GM19043 (cell line): ENCODE measurements at regions not wholly inside any gene's neighbourhood (a gene's known extent, or its start where the extent isn't known, plus 50 kb on each side); places are given as distances from the start of the nearest gene placed in this dataset.
"Not testable (repeated sequence)": the region's sequence is repeated elsewhere in the genome, so short reads cannot be mapped to it uniquely, and the experiment has no call there.

Experiments
- ATAC-seq: cut with Tn5 transposase; IDR thresholded peaks from one replicate; pipeline ENCODE4 v1.9.1; 2021; ENCODE audit warnings: low read depth; ENCODE audit not compliant: unreplicated experiment

- no peak for ATAC-seq
Observed at GRCh38 chr16:77057161-77057774, 133.7 kb upstream of the MON1B start.

- no peak for ATAC-seq
Observed at GRCh38 chr16:77059446-77059845, 131.5 kb upstream of the MON1B start.

DNA sequence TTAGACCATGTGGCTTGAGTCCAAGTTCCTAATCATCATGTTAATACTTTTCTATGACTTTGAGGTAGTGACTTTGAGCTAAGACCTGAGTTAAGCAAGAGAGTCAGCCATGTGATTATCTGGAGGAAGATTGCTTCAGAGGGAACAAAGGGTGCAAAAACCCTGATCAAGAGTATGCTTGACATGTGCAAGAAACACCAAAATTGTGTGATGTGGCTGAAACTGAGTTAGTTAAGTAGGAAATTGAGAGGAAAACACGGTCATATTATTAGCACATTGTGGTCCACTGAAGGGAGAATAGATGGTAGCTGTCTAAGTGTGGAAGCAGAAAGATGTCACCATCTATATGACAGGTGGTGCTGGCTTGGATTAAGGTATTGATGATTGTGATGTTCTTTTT lies 130.4 kb upstream of the MON1B start:
- no peak for ATAC-seq

DNA sequence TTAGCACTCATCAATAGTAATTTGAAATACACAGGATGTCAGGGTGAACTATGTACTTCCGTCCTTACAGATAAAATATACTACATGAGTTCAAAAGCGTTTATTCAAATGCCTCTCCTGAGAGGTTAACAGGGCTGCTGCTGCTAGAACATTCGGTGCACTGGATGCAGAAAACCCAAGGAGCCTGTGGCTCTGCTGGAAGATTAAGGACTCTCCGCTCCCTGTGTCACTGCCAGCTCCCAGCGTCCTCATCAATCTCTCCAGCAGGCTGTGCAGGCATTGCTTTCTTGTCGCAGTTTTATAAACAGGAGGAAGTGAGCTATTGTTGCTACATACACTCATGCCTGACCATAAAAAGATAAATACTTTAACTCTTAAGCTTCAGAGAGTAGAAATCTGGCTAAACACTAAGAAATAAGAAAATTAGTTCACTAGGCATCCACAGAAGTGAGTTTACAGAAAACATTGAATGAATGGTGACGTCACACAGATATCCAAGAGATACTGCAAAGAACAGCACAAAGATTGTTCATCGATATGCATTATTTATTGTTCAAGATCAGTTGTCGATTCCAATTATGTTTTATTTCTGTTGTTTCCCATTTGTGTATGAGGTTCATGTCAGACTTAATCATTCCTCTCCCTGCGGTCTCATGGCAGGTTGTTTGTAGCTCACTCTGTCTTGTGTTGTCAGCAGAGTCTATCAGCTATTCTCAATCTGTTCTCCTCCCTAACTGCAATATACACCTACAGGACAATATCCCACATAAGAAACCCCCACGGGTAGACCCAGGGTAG lies 127.9 kb upstream of the MON1B start:
- no peak for ATAC-seq

DNA sequence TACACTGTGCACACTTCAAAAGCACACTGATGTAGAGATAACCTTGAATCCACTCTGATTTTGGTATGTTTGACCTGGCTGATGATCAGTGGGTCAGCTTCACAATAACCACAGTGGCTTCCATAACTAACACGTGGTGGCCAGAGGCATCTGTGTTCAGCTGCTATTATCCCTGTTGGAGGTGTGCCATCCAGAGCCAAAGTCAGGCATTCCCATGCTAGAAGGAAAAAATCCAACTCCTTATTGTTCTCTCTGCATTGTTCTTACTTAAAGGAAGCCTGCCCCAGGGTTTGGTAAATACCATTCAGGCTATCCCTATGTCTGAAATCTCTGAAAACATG lies 127.3 kb upstream of the MON1B start:
- no peak for ATAC-seq

DNA sequence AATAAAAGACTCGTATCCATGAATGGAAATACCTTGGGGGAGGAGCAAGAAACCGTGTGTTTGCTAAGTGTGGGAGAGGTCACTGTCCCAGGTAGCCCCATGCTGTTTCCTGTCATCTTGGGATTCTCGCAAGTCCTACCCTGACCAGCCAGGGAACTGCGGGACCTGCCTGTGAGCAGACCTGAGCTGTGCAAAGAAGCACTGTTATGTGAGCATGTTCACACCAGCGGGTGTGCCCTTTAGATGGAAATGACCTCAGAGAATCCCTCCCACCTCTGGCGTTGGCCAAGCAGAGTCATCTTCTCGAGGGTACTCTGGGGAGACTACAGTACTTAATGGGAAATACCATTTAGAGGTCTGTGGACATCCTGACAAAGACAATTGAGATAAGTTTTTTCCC lies 127.0 kb upstream of the MON1B start:
- no peak for ATAC-seq

DNA sequence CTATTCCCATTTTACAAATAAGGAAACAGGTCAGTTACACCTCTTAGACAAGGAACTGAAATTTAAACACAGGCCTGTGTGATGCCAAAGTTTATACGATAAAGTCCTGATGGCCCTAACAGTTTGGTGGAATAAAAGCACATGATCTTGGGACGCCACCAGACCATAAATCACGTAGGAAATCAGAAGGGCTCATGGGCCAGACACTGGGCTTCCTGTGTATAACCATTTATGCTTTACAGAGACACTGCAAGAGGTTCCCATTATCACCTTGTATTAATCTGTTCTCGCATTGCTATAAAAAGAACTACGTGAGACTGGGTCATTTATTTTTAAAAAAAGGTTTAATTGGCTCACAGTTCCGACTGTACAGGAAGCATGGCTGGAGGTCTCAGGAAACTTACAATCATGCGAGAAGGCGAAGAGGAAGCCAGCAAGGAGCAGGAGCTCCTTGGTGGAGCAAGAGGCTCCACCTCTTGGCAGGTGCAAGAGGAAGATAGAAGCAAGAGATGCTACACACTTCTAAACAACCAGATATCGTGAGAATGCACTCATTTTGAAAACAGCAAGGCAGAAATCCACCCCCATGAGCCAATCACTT lies 124.0 kb upstream of the MON1B start:
- no peak for ATAC-seq

GRCh38 chr16:77067900-77068299 lies 123.1 kb upstream of the MON1B start:
- ATAC-seq, result no peak

- ATAC-seq, result no peak
Observed at GRCh38 chr16:77068402-77068801, 122.6 kb upstream of the MON1B start.

- ATAC-seq, result no peak
Observed at GRCh38 chr16:77069929-77070328, 121.1 kb upstream of the MON1B start.

DNA sequence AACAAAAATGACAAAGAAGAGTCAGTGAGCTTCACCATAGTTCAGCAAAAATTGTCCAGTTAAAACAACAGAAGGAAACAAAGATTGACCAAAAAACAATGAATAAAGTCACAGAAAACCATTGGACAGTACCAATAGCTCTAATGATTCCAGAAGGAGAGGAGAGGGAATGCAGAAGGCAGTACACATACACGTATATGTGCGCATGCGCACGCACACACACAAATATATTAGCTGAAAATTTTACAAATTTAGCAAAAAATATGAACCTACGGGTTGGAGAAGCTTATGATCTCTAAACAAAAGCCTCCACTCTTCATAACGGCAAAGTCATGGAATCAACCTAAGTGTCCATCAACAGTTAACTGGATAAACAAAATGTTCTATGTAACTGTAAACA lies 120.3 kb upstream of the MON1B start:
- no peak for ATAC-seq

- no peak for ATAC-seq
Observed at GRCh38 chr16:77076839-77077238, 114.2 kb upstream of the MON1B start.

DNA sequence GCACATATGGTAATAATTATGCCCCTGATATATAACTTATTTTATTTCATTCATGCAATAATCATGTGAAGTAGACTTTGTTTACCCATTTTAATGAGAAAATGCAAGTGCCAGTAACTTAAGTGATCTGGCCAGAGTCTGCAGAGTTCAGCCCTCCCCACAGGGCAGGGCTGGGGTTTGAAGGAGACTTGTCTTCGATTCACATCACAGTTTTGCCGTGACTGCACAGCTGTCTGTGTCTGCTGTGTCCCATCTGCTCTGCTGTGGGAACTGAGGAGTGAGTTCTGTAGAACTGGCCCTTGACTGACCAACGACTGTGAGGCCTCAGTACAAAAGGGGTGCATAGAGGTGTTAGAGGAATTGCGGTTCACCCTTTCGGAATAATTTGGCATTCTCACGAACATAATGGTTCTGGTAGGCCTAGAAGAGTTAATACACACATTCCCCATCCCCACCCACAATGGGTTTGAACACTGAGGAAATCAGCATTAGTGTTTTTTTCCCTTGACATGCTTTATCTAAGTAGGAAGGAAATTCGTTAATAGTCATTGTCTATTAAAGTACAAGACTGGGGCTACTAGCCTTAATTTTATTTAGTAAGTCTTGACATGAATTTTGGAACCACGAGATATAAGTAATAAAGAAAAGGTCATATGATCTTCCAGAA lies 113.6 kb upstream of the MON1B start:
- no peak for ATAC-seq

DNA sequence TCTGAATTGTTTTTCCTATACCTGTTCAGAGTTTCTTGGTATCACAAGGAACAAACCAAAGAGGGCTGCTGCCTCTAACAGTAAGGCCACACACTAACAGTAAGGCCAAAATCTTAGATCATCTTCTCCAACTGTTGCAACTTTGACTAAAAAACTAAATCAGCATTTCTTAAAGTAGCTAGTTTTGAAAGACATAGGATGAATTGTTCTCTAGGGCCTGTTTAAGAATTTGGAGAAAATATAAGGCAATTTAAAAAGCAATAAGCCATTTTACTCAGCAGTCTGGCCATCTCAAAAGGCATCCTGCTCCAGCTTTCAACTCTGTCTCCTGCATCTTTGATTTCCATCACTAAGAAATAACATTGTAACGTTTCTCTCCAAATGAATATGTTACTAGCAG lies 105.0 kb upstream of the MON1B start:
- no peak for ATAC-seq

DNA sequence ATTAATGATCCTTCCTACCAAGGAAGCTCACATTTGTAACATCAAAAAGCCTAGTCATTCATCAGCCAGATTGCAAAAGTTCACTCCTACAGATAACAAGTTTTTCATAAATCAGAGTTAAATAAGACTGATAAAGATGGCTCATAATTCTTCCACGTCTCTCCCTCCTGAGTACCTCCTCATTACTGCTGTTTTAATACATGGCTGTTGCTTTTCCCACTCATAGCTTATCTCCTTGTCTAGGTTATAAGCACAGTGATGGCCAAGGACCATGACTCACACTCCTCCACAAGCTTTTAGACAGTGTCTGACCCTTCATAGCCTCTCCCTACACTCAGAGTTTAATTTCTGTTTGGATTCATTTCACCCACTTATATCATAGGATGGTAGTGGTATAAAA lies 100.9 kb upstream of the MON1B start:
- ATAC-seq, result no peak

- no peak for ATAC-seq
Observed at GRCh38 chr16:77093309-77093708, 97.7 kb upstream of the MON1B start.

- ATAC-seq, result no peak
Observed at GRCh38 chr16:77093999-77094398, 97.0 kb upstream of the MON1B start.

DNA sequence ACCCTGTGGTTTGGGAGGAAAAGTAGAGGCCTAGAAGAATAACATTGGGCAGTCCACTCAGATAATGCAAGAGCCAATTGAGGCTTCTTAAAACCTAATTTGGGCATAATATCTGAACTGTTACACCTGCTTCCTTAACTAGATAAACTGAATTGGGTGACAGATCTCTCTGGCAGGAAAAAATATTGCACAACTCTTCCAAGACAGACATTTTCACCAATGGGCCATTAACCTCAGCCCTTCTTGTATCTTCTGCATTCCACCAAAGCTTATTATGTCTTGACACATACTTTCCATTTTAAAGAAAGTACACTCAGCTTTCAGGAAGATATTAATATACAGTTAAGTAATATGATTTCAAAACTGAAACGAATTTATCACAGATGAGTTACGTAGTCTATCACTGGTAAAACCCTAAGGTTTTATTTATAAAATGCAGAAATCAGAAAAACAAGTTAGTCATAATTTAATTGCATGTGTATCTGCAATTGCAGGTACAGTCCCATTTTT lies 79.9 kb upstream of the MON1B start:
- ATAC-seq, result no peak

DNA sequence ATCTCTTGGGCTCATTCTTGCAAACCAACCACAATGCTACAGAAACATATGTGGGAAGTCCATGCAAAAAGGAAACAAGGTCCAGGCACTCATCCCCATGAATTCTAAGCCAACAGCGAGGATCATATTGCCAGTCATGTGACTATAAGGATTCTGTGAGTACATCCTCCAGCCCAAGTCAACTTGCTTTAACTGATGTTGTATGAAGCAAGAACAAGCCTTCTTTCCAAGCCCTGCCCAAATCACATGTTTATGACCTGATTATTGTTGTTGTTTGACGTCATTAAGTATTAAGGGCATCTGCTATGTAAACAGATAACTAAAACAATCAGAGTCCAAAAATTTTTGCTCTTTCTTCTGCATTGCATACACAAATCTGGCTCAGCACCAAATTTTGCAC lies 78.2 kb upstream of the MON1B start:
- ATAC-seq, result no peak

- ATAC-seq, result no peak
Observed at GRCh38 chr16:77113835-77114234, 77.2 kb upstream of the MON1B start.

DNA sequence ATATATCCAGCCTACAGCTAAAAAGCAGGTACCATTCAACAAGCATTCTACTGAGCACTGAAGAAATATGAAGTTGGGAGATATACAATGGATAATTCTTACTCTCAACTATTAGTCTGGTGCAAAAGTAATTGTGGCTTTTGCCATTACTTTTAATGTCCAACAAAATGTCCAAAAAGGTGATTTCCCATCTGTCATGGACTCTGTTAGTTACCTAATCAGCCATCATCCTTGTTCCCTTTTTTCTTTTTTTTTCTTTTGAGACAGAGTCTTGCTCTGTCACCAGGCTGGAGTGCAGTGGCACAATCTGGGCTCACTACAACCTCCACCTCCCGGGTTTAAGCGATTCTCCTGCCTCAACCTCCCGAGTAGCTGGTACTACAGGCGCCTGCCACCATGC lies 76.6 kb upstream of the MON1B start:
- not testable (repeated sequence) for ATAC-seq
